ENCODE measurements at regions not wholly inside any gene's neighbourhood (a gene's known extent, or its start where the extent isn't known, plus 50 kb on each side); places are given as distances from the start of the nearest gene placed in this dataset.

DNA sequence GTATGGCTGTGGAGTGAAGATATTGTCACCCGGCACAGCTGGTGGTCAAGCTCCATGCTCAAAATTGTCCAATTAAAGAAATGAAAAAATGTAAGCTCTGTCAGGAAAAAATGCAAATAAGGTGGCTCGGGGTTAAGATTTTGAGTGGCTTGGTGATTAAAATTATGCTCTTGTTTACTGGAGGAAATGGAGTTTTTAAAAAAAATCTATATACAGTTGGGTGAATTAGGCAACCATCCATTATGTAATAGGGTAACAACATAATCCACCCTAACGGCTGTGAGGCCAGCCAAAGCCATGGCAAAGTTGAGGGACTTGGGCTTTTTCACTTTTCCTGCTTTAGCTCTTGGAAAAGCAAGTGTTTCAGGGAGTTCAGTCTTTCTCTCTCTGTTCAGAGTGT lies 260.8 kb upstream of the HABP2 start:
- H3K9me3 ChIP-seq (ENCODE audit: control insufficient read depth, insufficient read depth, low read depth, low read length), result no peaks in the 10 kb centered on the region
- no peaks in the 10 kb centered on the region for H3K27me3 ChIP-seq (ENCODE audit: control insufficient read depth, insufficient read depth, low read length)
- H3K36me3 ChIP-seq (ENCODE audit: control insufficient read depth, insufficient read depth, low read length), result no peaks in the 10 kb centered on the region
- no peak overlapping the region for H3K9ac ChIP-seq (ENCODE audit: low read length)
- no peaks in the 10 kb centered on the region for H3K4me1 ChIP-seq (ENCODE audit: control insufficient read depth, insufficient read depth, low read length)
- H3K4me3 ChIP-seq (ENCODE audit: low read depth, low read length), result no peak overlapping the region
- H3K27ac ChIP-seq (ENCODE audit: low read depth, low read length), result no peak overlapping the region

DNA sequence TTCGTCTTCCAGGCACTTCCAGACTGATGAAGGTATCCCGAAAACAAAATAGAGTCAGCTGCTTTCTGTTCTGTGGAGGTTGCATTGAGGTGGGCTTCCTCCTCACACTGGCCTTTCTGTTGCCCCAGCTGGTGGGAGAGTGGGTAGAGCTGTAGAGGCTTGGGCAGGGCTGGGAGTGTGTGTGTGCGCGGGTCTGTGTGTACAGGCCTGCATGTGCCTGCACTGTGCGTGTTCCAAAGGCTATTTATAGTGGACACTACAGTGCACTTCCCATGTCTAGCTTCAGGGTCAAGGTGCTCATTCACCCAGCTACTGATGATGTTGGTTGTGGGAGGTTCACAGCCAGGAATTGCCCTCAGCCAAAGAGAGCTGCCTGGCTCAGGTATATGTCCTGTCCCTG lies 260.1 kb upstream of the HABP2 start:
- Histone ChIP-seq H3K36me3 (ENCODE audit: control insufficient read depth, insufficient read depth, low read length) (no peaks in the 10 kb centered on the region), H3K9ac (ENCODE audit: low read length) (no peak overlapping the region), H3K9me3 (ENCODE audit: control insufficient read depth, insufficient read depth, low read depth, low read length) (no peaks in the 10 kb centered on the region), H3K4me3 (ENCODE audit: low read depth, low read length) (no peak overlapping the region), H3K27ac (ENCODE audit: low read depth, low read length) (no peak overlapping the region), H3K27me3 (ENCODE audit: control insufficient read depth, insufficient read depth, low read length) (no peaks in the 10 kb centered on the region), H3K4me1 (ENCODE audit: control insufficient read depth, insufficient read depth, low read length) (no peaks in the 10 kb centered on the region)

DNA sequence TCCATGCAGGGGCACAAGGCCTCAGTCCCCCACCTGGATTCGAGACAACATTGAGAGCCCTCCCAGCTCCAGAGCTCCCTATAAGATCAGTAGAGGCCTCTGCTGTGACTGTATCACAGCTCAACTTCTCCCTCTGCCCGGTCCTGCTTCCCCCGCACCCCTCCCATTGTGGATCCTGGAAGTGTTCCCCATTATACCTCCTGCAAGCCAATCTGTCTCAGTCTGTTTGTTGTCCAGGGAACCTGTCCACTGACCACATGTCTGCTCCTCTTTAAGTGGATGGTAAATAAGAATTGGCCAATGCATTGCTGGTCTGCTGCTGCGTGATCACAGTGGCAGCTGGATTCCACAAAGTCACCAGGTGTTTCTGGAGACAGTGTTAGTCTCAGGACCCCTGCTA lies 259.7 kb upstream of the HABP2 start:
- Histone ChIP-seq H3K9me3 (ENCODE audit: control insufficient read depth, insufficient read depth, low read depth, low read length) (no peaks in the 10 kb centered on the region), H3K4me1 (ENCODE audit: control insufficient read depth, insufficient read depth, low read length) (no peaks in the 10 kb centered on the region), H3K4me3 (ENCODE audit: low read depth, low read length) (no peak overlapping the region), H3K9ac (ENCODE audit: low read length) (no peak overlapping the region), H3K27ac (ENCODE audit: low read depth, low read length) (no peak overlapping the region), H3K36me3 (ENCODE audit: control insufficient read depth, insufficient read depth, low read length) (no peaks in the 10 kb centered on the region), H3K27me3 (ENCODE audit: control insufficient read depth, insufficient read depth, low read length) (no peaks in the 10 kb centered on the region)

DNA sequence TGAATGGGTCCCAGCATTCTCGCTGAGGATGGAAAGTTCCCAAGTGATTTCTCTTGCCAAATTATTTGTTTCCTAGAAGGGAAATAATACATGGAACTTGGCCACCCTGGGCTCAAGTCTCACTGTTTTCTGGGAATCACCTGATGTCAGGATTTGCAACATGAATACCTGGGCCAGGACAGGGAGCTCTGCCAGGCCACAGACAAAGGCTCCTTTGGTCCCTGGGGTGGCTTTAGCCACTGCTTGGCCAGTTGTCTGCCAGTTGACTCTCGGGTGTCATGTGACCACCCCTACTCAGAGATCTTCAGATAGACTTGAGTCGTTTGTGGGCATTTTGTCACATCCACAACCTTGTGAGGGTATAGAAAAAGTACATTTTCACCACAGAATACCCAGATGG lies 258.0 kb upstream of the HABP2 start:
- Histone ChIP-seq H3K4me1 (ENCODE audit: control insufficient read depth, insufficient read depth, low read length) (0 out of 2 replicates have a peak, but pooled peaks cover 12% of the 10 kb centered on the region), H3K9ac (ENCODE audit: low read length) (no peak overlapping the region), H3K27me3 (ENCODE audit: control insufficient read depth, insufficient read depth, low read length) (no peaks in the 10 kb centered on the region), H3K4me3 (ENCODE audit: low read depth, low read length) (no peak overlapping the region), H3K9me3 (ENCODE audit: control insufficient read depth, insufficient read depth, low read depth, low read length) (no peaks in the 10 kb centered on the region), H3K27ac (ENCODE audit: low read depth, low read length) (no peak overlapping the region), H3K36me3 (ENCODE audit: control insufficient read depth, insufficient read depth, low read length) (no peaks in the 10 kb centered on the region)

DNA sequence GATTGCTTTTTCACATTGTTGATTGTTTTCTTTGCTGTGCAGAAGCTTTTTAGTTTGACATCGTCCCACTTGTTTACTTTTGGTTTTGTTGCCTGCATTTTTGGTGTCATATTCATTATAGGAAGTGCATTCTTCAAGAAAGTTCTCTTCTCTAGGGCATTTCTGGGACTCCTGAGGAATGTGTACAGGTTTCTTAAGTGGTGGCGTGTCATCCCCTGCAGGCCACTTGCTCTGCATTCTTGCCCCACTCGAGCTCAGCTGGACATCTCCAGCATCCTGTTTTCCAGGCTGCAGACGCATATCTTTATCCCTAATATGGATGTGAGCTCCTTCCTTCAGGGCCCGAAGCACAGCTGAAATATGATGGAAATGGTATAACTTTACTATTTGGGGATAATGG lies 255.6 kb upstream of the HABP2 start:
- Histone ChIP-seq H3K4me3 (ENCODE audit: low read depth, low read length) (no peak overlapping the region), H3K9me3 (ENCODE audit: control insufficient read depth, insufficient read depth, low read depth, low read length) (no peaks in the 10 kb centered on the region), H3K27me3 (ENCODE audit: control insufficient read depth, insufficient read depth, low read length) (no peaks in the 10 kb centered on the region)

DNA sequence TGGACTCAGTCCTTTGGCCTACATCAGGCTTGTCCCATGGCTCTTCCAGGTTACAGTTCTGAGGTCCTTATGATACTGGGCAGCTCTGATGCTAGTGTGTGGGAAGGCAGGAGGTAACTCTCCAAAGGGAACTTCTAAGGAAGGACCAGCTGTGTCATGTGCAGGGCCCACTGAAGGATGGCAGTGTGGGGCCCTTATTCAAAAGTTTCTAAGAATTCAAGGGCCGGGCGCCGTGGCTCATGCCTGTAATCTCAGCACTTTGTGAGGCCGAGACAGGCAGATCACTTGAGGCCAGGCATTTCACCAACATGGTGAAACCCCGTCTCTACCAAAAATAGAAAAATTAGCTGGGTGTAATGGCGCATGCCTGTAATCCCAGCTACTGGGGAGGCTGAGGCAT lies 254.2 kb upstream of the HABP2 start:
- Histone ChIP-seq H3K4me3 (ENCODE audit: low read depth, low read length) (no peak overlapping the region), H3K9ac (ENCODE audit: low read length) (no peak overlapping the region), H3K27me3 (ENCODE audit: control insufficient read depth, insufficient read depth, low read length) (no peaks in the 10 kb centered on the region), H3K4me1 (ENCODE audit: control insufficient read depth, insufficient read depth, low read length) (0 out of 2 replicates have a peak, but pooled peaks cover 12% of the 10 kb centered on the region), H3K27ac (ENCODE audit: low read depth, low read length) (no peak overlapping the region), H3K9me3 (ENCODE audit: control insufficient read depth, insufficient read depth, low read depth, low read length) (no peaks in the 10 kb centered on the region), H3K36me3 (ENCODE audit: control insufficient read depth, insufficient read depth, low read length) (no peaks in the 10 kb centered on the region)

More for the DNA sequence above, 255.6 kb upstream of the HABP2 start:
- Histone ChIP-seq H3K36me3 (ENCODE audit: control insufficient read depth, insufficient read depth, low read length) (no peaks in the 10 kb centered on the region), H3K9ac (ENCODE audit: low read length) (no peak overlapping the region), H3K4me1 (ENCODE audit: control insufficient read depth, insufficient read depth, low read length) (0 out of 2 replicates have a peak, but pooled peaks cover 12% of the 10 kb centered on the region), H3K27ac (ENCODE audit: low read depth, low read length) (no peak overlapping the region)

DNA sequence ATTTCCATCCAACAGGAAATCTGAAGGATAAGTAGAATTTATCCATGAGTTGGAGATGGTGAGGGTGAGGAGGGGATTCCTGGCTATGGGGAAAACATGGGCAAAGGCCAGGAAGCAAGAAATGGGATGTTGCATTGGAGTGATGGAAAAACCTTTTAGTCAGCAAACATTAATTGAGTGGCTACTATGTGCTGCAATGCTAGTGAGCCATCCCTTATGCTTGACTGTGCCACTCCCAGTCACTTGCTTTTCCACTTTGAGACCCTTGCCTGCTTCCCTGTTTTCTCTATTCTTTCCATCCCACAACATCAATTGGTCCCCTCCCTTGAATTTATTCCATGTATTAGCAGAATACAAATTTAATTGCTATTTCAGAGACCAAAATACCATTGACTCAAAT lies 252.7 kb upstream of the HABP2 start:
- Histone ChIP-seq H3K9me3 (ENCODE audit: control insufficient read depth, insufficient read depth, low read depth, low read length) (no peaks in the 10 kb centered on the region), H3K36me3 (ENCODE audit: control insufficient read depth, insufficient read depth, low read length) (no peaks in the 10 kb centered on the region), H3K27me3 (ENCODE audit: control insufficient read depth, insufficient read depth, low read length) (no peaks in the 10 kb centered on the region), H3K4me3 (ENCODE audit: low read depth, low read length) (no peak overlapping the region), H3K9ac (ENCODE audit: low read length) (no peak overlapping the region), H3K4me1 (ENCODE audit: control insufficient read depth, insufficient read depth, low read length) (0 out of 2 replicates have a peak, but pooled peaks cover 12% of the 10 kb centered on the region), H3K27ac (ENCODE audit: low read depth, low read length) (no peak overlapping the region)

DNA sequence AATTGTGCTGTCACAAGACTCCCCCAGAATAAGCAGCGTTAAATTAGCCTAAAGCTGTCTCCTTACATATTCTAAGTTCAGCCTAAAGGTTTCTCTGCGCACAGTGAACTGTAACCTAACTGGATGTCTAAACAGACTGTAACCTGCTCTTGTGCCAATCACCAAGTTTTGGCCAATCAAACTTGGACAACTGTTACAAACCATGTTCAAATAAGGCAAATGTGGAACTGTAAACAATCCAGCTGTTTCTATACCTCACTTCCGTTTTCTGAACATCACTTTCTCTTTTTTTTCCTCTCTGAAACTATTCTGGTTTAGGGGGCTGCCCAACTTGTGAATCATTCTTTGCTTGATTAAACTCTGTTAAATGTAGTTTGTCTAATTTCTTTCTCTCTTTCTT lies 252.2 kb upstream of the HABP2 start:
- no peaks in the 10 kb centered on the region for H3K27me3 ChIP-seq (ENCODE audit: control insufficient read depth, insufficient read depth, low read length)
- no peak overlapping the region for H3K9ac ChIP-seq (ENCODE audit: low read length)
- no peak overlapping the region for H3K4me3 ChIP-seq (ENCODE audit: low read depth, low read length)
- H3K9me3 ChIP-seq (ENCODE audit: control insufficient read depth, insufficient read depth, low read depth, low read length), result no peaks in the 10 kb centered on the region
- H3K4me1 ChIP-seq (ENCODE audit: control insufficient read depth, insufficient read depth, low read length), result 0 out of 2 replicates have a peak, but pooled peaks cover 12% of the 10 kb centered on the region
- H3K36me3 ChIP-seq (ENCODE audit: control insufficient read depth, insufficient read depth, low read length), result no peaks in the 10 kb centered on the region
- no peak overlapping the region for H3K27ac ChIP-seq (ENCODE audit: low read depth, low read length)

DNA sequence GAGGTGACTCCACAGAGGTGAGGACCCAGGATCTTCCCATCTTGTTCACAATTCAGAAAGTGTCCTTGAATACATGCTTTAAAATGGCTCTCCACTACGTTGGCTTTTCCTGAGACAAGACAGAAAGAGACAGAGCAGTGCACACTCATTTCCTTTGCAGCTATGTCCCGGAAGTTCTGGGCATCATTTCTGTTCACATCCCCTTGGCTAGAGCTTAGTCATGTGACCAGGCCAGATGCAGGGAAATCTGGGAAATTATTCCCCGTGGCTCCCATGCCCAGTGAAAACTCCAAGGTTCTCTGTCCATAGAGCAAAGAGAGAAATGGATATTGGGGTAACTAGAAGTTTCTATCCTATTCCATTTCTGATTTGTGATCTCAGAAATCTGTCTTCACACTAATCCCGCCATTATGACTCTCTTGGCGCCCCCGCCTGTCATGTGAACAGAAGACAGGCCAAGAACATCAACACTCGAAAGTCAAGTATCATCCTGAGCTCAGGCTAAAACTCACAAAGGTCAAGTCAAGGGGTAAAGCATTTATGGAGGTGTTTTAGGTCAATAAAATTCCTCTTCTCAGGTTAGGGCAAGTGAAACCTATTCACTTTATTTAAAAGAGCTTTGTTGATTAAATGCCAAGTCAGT lies 251.4 kb upstream of the HABP2 start:
- Histone ChIP-seq H3K4me3 (ENCODE audit: low read depth, low read length) (no peak overlapping the region), H3K36me3 (ENCODE audit: control insufficient read depth, insufficient read depth, low read length) (no peaks in the 10 kb centered on the region), H3K9me3 (ENCODE audit: control insufficient read depth, insufficient read depth, low read depth, low read length) (no peaks in the 10 kb centered on the region), H3K4me1 (ENCODE audit: control insufficient read depth, insufficient read depth, low read length) (0 out of 2 replicates have a peak, but pooled peaks cover 12% of the 10 kb centered on the region), H3K27ac (ENCODE audit: low read depth, low read length) (no peak overlapping the region), H3K9ac (ENCODE audit: low read length) (no peak overlapping the region), H3K27me3 (ENCODE audit: control insufficient read depth, insufficient read depth, low read length) (no peaks in the 10 kb centered on the region)

DNA sequence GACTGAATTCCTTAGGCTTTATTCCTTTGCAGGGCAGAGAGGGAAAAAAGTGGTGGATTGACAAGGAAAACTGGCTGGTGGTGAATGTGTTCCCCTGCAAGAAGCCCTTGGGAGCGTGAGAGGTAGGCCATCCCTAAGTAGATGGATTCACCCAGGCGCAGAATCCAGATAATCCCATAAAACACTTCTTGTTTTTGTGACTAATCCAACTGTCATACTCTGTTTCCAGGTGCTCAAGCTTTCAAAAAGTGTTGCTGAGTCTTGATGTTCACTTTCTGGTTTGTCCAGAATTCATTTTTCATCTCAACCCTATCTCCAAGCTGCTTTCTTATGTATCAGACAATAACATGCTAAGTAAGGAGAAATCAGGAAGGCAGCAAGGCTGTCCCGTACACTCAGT lies 250.8 kb upstream of the HABP2 start:
- H3K27ac ChIP-seq (ENCODE audit: low read depth, low read length), result no peak overlapping the region
- H3K4me1 ChIP-seq (ENCODE audit: control insufficient read depth, insufficient read depth, low read length), result 0 out of 2 replicates have a peak, but pooled peaks cover 12% of the 10 kb centered on the region
- H3K4me3 ChIP-seq (ENCODE audit: low read depth, low read length), result no peak overlapping the region
- H3K9ac ChIP-seq (ENCODE audit: low read length), result no peak overlapping the region
- H3K9me3 ChIP-seq (ENCODE audit: control insufficient read depth, insufficient read depth, low read depth, low read length), result no peaks in the 10 kb centered on the region
- H3K27me3 ChIP-seq (ENCODE audit: control insufficient read depth, insufficient read depth, low read length), result no peaks in the 10 kb centered on the region
- no peaks in the 10 kb centered on the region for H3K36me3 ChIP-seq (ENCODE audit: control insufficient read depth, insufficient read depth, low read length)

DNA sequence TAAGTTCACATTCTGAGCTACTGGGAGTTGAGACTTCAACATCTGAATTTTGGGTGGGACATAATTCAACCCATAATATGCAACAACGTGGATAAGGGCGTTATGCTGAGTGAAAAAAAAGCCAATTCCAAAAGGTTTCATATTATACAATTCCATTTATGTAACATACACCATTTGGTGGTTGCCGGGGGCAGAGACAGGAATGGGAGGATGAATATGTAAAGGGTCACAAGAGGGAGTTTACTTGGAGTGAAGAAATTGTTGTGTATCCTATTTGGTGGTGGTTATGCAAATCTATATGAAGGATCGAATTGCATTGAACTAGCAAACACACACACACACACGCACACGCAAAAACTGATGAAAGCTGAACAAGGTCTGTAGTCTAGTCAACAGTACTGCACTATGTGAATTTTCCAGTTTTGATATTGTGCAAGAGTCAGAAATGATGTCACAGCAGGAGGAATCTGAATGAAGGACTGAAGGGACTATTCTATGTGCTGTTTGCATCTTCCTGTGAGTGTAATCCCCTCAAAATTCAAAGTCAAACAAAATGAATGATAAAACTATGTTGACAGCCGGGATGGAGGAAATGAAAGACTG lies 249.2 kb upstream of the HABP2 start:
- 0 out of 2 replicates have a peak, but pooled peaks cover 9% of the 10 kb centered on the region for H3K4me1 ChIP-seq (ENCODE audit: control insufficient read depth, insufficient read depth, low read length)
- H3K4me3 ChIP-seq (ENCODE audit: low read depth, low read length), result no peak overlapping the region
- no peak overlapping the region for H3K27ac ChIP-seq (ENCODE audit: low read depth, low read length)
- no peaks in the 10 kb centered on the region for H3K9me3 ChIP-seq (ENCODE audit: control insufficient read depth, insufficient read depth, low read depth, low read length)
- no peaks in the 10 kb centered on the region for H3K27me3 ChIP-seq (ENCODE audit: control insufficient read depth, insufficient read depth, low read length)
- H3K9ac ChIP-seq (ENCODE audit: low read length), result no peak overlapping the region
- no peaks in the 10 kb centered on the region for H3K36me3 ChIP-seq (ENCODE audit: control insufficient read depth, insufficient read depth, low read length)

Data from HUES6 (cell line).